SK-N-SH (cell line): ENCODE measurements at regions not wholly inside any gene's neighbourhood (a gene's known extent, or its start where the extent isn't known, plus 50 kb on each side); places are given as distances from the start of the nearest gene placed in this dataset.

Source experiments
- CTCF ChIA-PET: fragments of 300-600, 350-600 bp; formaldehyde crosslinking; extraction: SDS; loops from one replicate; lab custom pipeline; 2021; lab: Yijun Ruan, JAX
- POLR2A ChIA-PET: fragments of 350-600 bp; sonication (Branson Sonifier 250); formaldehyde crosslinking; extraction: SDS; loops from one replicate; lab custom pipeline; 2020; ENCODE audit warnings: antibody characterized with exemption, inconsistent platforms; lab: Yijun Ruan, JAX
- DNase-seq: peaks from one replicate; pipeline ENCODE4 v3.0.0; 2012
- H2AFZ ChIP-seq: fragments of 200-600 bp; sonication (generic); 2 replicates; pipeline ENCODE4 v1.8.1; 2016; ENCODE audit warnings: antibody characterized with exemption, mild to moderate bottlenecking, low read depth
- H3F3A ChIP-seq: fragments of 200-600 bp; sonication (generic); replicated peaks from 2 replicates; pipeline ENCODE3; 2016; ENCODE audit warnings: antibody characterized with exemption, mild to moderate bottlenecking; ENCODE audit not compliant: insufficient read depth
- H3K27ac ChIP-seq, 2 experiments: fragments of 200-500 bp in 1 of 2; fragments of 200-600 bp in 1 of 2; sonication (Bioruptor generic) in 1 of 2; sonication (generic), shearing (Covaris generic) in 1 of 2; 2 replicates each; pipeline versions ENCODE4 v1.5.1 to v1.6.1; 2014 to 2016; ENCODE audit warnings: low read depth in 2 of 2, inconsistent platforms in 1 of 2, low read length in 1 of 2, mild to moderate bottlenecking in 1 of 2, mixed read lengths in 1 of 2
- H3K27me3 ChIP-seq: fragments of 200-600 bp; sonication (generic), shearing (Covaris generic); 2 replicates; pipeline ENCODE4 v1.6.1; 2016; ENCODE audit warnings: mixed run types; ENCODE audit not compliant: insufficient read depth
- H3K36me3 ChIP-seq, 2 experiments: fragments of 200-500 bp in 1 of 2; fragments of 200-600 bp in 1 of 2; sonication (Bioruptor generic) in 1 of 2; sonication (generic) in 1 of 2; replicated peaks in 1 of 2; 2 replicates each; pipeline versions ENCODE3 to v1.5.1; 2014 to 2016; ENCODE audit warnings: low read length in 1 of 2, mild to moderate bottlenecking in 1 of 2; ENCODE audit not compliant: insufficient read depth in 2 of 2, control insufficient read depth in 1 of 2
- H3K4me1 ChIP-seq, 2 experiments: fragments of 200-500 bp in 1 of 2; fragments of 200-600 bp in 1 of 2; sonication (Bioruptor generic) in 1 of 2; sonication (generic), shearing (Covaris generic) in 1 of 2; 2 replicates each; pipeline versions ENCODE4 v1.5.1 to v1.6.1; 2014 to 2016; ENCODE audit warnings: low read depth in 1 of 2, low read length in 1 of 2, mixed run types in 1 of 2; ENCODE audit not compliant: insufficient read depth in 2 of 2, control insufficient read depth in 1 of 2
- H3K4me2 ChIP-seq: fragments of 200-600 bp; sonication (generic), shearing (Covaris generic); 2 replicates; pipeline ENCODE4 v1.6.1; 2017; ENCODE audit warnings: mixed run types
- H3K4me3 ChIP-seq, 2 experiments: fragments of 200-500 bp in 1 of 2; fragments of 200-600 bp in 1 of 2; sonication (Bioruptor generic) in 1 of 2; sonication (generic), shearing (Covaris generic) in 1 of 2; 2 replicates each; pipeline versions ENCODE4 v1.5.1 to v1.8.1; 2014 to 2016; ENCODE audit warnings: low read depth in 2 of 2, inconsistent platforms in 1 of 2, low read length in 1 of 2, mild to moderate bottlenecking in 1 of 2, mixed read lengths in 1 of 2, moderate library complexity in 1 of 2
- H3K79me2 ChIP-seq: fragments of 200-600 bp; sonication (generic); 2 replicates; pipeline ENCODE4 v1.8.1; 2017; ENCODE audit warnings: mild to moderate bottlenecking; ENCODE audit not compliant: insufficient read depth
- H3K9ac ChIP-seq: fragments of 200-600 bp; sonication (generic); 2 replicates; pipeline ENCODE4 v1.6.1; 2017; ENCODE audit warnings: mixed run types
- H3K9me2 ChIP-seq: fragments of 200-600 bp; sonication (generic); 2 replicates; pipeline ENCODE4 v1.6.1; 2017; ENCODE audit warnings: mixed run types
- H3K9me3 ChIP-seq: fragments of 200-600 bp; sonication (generic); 2 replicates; pipeline ENCODE4 v1.6.1; 2017; ENCODE audit warnings: mixed run types, mild to moderate bottlenecking, moderate library complexity
- H4K20me1 ChIP-seq: fragments of 200-600 bp; sonication (generic); 2 replicates; pipeline ENCODE4 v1.6.1; 2017; ENCODE audit warnings: mild to moderate bottlenecking, mixed run types; ENCODE audit not compliant: insufficient read depth
- CTCF ChIP-seq: fragments of 200-600 bp; sonication (generic); IDR thresholded peaks from 2 replicates; pipeline ENCODE4 v1.6.1; 2017; ENCODE audit warnings: antibody characterized with exemption, mild to moderate bottlenecking, moderate library complexity
- EZH2phosphoT487 ChIP-seq: fragments of 200-600 bp; sonication (generic); IDR thresholded peaks from 2 replicates; pipeline ENCODE4 v1.6.1; 2017; ENCODE audit warnings: low read depth, mixed run types, mild to moderate bottlenecking, antibody characterized with exemption, moderate library complexity, borderline replicate concordance
- FOSL2 ChIP-seq: IDR thresholded peaks from 2 replicates; pipeline ENCODE4 v1.4.0; 2012; ENCODE audit warnings: low read depth, mild to moderate bottlenecking, moderate library complexity, borderline replicate concordance
- GABPA ChIP-seq: IDR thresholded peaks from 2 replicates; pipeline ENCODE4 v1.4.0; 2012; ENCODE audit warnings: low read depth, mild to moderate bottlenecking
- IRF3 ChIP-seq: fragments of 150-350 bp; IDR thresholded peaks from 2 replicates; pipeline ENCODE4 v1.6.1; 2016; ENCODE audit warnings: mild to moderate bottlenecking, low read depth, low read length
- JUND ChIP-seq: IDR thresholded peaks from 2 replicates; pipeline ENCODE4 v1.4.0; 2012
- MXI1 ChIP-seq: IDR thresholded peaks from 2 replicates; pipeline ENCODE4 v1.6.1; 2012; ENCODE audit warnings: mild to moderate bottlenecking, low read depth, low read length, improper control_type of control experiment
- POLR2AphosphoS5 ChIP-seq: IDR thresholded peaks from 2 replicates; pipeline ENCODE4 v1.6.1; 2012; ENCODE audit warnings: low read depth, low read length
- REST ChIP-seq: IDR thresholded peaks from 2 replicates; pipeline ENCODE4 v1.6.1; 2012; ENCODE audit warnings: mild to moderate bottlenecking, low read depth, low read length, moderate library complexity
- RXRA ChIP-seq: IDR thresholded peaks from 2 replicates; pipeline ENCODE4 v1.4.0; 2012; ENCODE audit warnings: low read depth, mild to moderate bottlenecking, borderline replicate concordance
- USF2 ChIP-seq: fragments of 150-350 bp; IDR thresholded peaks from 2 replicates; pipeline ENCODE4 v1.6.1; 2017; ENCODE audit warnings: antibody characterized with exemption, low read length, low read depth, borderline replicate concordance
- YY1 ChIP-seq: IDR thresholded peaks from 2 replicates; pipeline ENCODE4 v1.4.0; 2012; ENCODE audit warnings: low read depth, mild to moderate bottlenecking

- no peaks in the 10 kb centered on the region for H3F3A ChIP-seq
- DNase-seq: no peak
- no peaks in the 10 kb centered on the region for H3K4me1 ChIP-seq
- no peaks in the 10 kb centered on the region for H3K79me2 ChIP-seq
- H3K27me3 ChIP-seq: no peaks in the 10 kb centered on the region
- H4K20me1 ChIP-seq: no peaks in the 10 kb centered on the region
- no peak for TF ChIP-seq YY1
- TF ChIP-seq JUND: no peak
- TF ChIP-seq EZH2phosphoT487: no peak
- no peak for TF ChIP-seq GABPA
- TF ChIP-seq REST: no peak
- TF ChIP-seq RXRA: no peak
- TF ChIP-seq POLR2AphosphoS5: no peak
- TF ChIP-seq FOSL2: no peak
- no peak for TF ChIP-seq CTCF
- no peak for TF ChIP-seq USF2
- no peak for TF ChIP-seq MXI1
- TF ChIP-seq IRF3: no peak
- POLR2A ChIA-PET: no interaction called here
- H2AFZ ChIP-seq: no peak overlapping the region
- CTCF ChIA-PET: no interaction called here
- no peak overlapping the region for H3K4me3 ChIP-seq
- no peaks in the 10 kb centered on the region for H3K36me3 ChIP-seq
- no peaks in the 10 kb centered on the region for H3K9me2 ChIP-seq
- H3K4me2 ChIP-seq: no peak overlapping the region
- H3K27ac ChIP-seq: no peak overlapping the region
- H3K9ac ChIP-seq: no peak overlapping the region
- H3K9me3 ChIP-seq: no peaks in the 10 kb centered on the region
Observed at GRCh38 chr6:67986694-67987232, 648.3 kb upstream of the ADGRB3 start.
